Colonic mucosa (tissue), 4 donors: ENCODE measurements at regions not wholly inside any gene's neighbourhood (a gene's known extent, or its start where the extent isn't known, plus 50 kb on each side); places are given as distances from the start of the nearest gene placed in this dataset.

Experiments
- DNase-seq: peaks from one replicate; pipeline ENCODE4 v3.0.0-alpha.2; 2020
- H3K27ac ChIP-seq: fragments of 200-600 bp; one replicate; pipeline ENCODE4 v1.8.0; 2021
- H3K27me3 ChIP-seq: fragments of 200-600 bp; one replicate; pipeline ENCODE4 v1.8.0; 2021
- H3K36me3 ChIP-seq: fragments of 200-600 bp; one replicate; pipeline ENCODE4 v1.8.0; 2021
- H3K4me1 ChIP-seq: fragments of 200-600 bp; one replicate; pipeline ENCODE4 v1.8.0; 2021; ENCODE audit warnings: mild to moderate bottlenecking
- H3K4me3 ChIP-seq: fragments of 200-600 bp; one replicate; pipeline ENCODE4 v1.8.0; 2021
- H3K9ac ChIP-seq, 2 donors: one replicate each; pipeline ENCODE4 v1.7.0; 2013; ENCODE audit warnings: control low read depth in 2 of 2, low read depth in 2 of 2, low read length in 2 of 2
- H3K9me3 ChIP-seq: fragments of 200-600 bp; one replicate; pipeline ENCODE4 v1.8.0; 2021
- intact Hi-C: fragments of 100-400 bp; cut with DNase I; formaldehyde crosslinking; loops from one replicate; pipeline ENCODE4 v1.14.1; 2022
- TF ChIP-seq, protein P1 (sequence below): fragments of 200-600 bp; IDR thresholded peaks from one replicate; pipeline ENCODE4 v1.8.0; 2022; ENCODE audit warnings: antibody characterized with exemption, mild to moderate bottlenecking
- donor health status: healthy.
- donor health status: DM: no; HTN: no; CAD: no.
- donor health status: DM: no; HTN: no; CAD: no.

DNA sequence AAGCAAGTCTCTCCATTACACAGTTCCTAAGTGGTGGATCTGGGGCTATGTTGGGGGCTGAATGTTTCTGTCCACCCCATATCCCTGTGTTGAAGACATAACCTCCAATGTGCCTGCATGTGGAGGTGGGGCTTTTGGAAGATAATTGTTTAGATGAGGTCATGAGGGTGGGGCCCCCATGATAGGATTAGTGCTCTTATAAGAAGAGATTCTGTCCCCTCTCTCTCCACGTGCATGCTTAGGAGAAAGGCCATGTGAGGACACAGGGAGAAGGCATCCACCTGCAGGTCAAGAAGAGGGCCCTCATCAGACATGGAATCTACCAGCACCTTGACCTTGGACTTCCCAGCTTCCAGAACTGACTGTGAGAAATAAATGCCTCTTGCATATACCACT lies 231.0 kb upstream of the CHRNA7 start:
- no peak overlapping the region for H3K27ac ChIP-seq
- H3K9ac ChIP-seq: no peak overlapping the region
- H3K4me1 ChIP-seq: no peaks in the 10 kb centered on the region
- H3K27me3 ChIP-seq: no peaks in the 10 kb centered on the region
- no peaks in the 10 kb centered on the region for H3K36me3 ChIP-seq
- no peaks in the 10 kb centered on the region for H3K9me3 ChIP-seq
- intact Hi-C loops: no loop called here
- no peak overlapping the region for H3K4me3 ChIP-seq
- TF ChIP-seq, protein P1, sequence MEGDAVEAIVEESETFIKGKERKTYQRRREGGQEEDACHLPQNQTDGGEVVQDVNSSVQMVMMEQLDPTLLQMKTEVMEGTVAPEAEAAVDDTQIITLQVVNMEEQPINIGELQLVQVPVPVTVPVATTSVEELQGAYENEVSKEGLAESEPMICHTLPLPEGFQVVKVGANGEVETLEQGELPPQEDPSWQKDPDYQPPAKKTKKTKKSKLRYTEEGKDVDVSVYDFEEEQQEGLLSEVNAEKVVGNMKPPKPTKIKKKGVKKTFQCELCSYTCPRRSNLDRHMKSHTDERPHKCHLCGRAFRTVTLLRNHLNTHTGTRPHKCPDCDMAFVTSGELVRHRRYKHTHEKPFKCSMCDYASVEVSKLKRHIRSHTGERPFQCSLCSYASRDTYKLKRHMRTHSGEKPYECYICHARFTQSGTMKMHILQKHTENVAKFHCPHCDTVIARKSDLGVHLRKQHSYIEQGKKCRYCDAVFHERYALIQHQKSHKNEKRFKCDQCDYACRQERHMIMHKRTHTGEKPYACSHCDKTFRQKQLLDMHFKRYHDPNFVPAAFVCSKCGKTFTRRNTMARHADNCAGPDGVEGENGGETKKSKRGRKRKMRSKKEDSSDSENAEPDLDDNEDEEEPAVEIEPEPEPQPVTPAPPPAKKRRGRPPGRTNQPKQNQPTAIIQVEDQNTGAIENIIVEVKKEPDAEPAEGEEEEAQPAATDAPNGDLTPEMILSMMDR: no peak
- DNase-seq: no peak

DNA sequence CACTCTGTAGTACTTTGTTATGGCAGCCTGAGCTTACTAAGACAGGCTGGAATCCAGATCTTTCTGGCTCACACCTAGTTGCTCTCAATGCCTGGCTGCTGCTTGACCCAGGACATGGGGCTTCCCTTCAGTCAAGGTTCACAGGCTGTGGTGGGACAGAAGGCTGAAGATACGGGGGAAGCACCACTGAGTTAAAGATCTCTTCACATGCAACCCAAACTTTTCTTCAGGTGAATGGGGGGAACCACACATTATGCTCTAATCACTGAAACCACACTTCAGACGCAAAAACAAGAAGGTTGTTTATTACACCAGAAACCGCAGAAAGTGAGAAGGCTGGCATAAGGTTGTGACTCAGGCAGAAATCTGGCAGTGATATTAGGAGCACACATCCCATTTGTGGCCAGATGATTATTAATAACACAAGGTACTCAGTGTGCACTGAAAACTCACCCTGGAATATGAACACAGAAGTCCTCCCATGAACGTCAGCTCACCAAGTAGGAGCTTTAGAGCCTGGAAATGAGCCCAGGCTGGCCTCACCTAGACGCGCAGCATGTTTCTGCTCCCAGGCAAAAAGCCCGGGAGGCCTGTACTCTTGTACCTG lies 230.5 kb upstream of the CHRNA7 start:
- Histone ChIP-seq H3K4me3 (no peak overlapping the region), H3K4me1 (no peaks in the 10 kb centered on the region), H3K27me3 (no peaks in the 10 kb centered on the region), H3K9ac (no peak overlapping the region), H3K27ac (no peak overlapping the region), H3K36me3 (no peaks in the 10 kb centered on the region), H3K9me3 (no peaks in the 10 kb centered on the region)
- TF ChIP-seq, protein P1: no peak
- intact Hi-C loops: no loop called here
- DNase-seq: no peak

DNA sequence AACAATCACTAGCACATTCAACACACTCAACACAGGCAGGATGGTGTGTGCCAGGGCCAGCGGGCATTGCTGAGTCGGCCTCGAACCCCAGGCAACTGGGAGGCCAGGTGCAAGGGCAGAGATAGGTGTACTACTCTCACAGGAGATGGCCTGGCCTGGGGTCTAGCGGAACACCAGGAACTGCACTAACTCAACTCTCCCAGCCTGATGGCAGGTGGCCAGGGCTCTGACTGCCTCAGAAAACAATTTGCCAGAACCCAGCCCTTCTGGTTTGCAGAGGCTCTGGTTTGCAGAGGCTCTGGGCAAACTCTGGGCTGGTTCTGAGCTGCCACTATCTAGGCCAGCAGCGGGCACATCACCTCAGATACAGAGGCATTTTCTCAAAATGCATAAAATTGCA lies 229.2 kb upstream of the CHRNA7 start:
- no peak for DNase-seq
- Histone ChIP-seq H3K9ac (no peak overlapping the region), H3K4me3 (no peak overlapping the region), H3K4me1 (no peaks in the 10 kb centered on the region), H3K27ac (no peak overlapping the region), H3K9me3 (no peaks in the 10 kb centered on the region), H3K36me3 (no peaks in the 10 kb centered on the region), H3K27me3 (no peaks in the 10 kb centered on the region)
- intact Hi-C loops: no loop called here
- TF ChIP-seq, protein P1: no peak

DNA sequence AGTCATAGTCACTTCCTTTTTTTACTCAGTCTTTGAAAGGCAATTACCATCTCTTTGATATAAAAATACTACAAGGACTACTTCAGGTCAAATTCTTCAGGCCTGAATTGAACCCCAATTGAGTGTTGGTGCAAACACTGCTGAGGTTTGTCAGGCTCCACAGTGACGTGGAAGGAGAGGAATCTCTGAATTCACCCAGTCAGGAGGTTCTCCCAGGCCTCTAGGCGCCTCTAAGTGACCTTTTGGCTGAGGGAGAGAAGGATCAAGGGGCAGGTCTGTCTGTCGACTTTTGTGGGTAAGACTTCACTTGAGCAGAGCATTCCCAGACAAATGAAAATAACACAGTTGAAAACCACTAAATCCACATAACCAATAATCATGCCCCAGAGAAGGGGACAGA lies 227.6 kb upstream of the CHRNA7 start:
- no peaks in the 10 kb centered on the region for H3K9me3 ChIP-seq
- H3K27ac ChIP-seq: no peak overlapping the region
- TF ChIP-seq, protein P1: no peak
- intact Hi-C loops: no loop called here
- H3K36me3 ChIP-seq: no peaks in the 10 kb centered on the region
- no peak for DNase-seq
- no peaks in the 10 kb centered on the region for H3K27me3 ChIP-seq
- no peak overlapping the region for H3K4me3 ChIP-seq
- H3K9ac ChIP-seq: no peak overlapping the region
- no peaks in the 10 kb centered on the region for H3K4me1 ChIP-seq

DNA sequence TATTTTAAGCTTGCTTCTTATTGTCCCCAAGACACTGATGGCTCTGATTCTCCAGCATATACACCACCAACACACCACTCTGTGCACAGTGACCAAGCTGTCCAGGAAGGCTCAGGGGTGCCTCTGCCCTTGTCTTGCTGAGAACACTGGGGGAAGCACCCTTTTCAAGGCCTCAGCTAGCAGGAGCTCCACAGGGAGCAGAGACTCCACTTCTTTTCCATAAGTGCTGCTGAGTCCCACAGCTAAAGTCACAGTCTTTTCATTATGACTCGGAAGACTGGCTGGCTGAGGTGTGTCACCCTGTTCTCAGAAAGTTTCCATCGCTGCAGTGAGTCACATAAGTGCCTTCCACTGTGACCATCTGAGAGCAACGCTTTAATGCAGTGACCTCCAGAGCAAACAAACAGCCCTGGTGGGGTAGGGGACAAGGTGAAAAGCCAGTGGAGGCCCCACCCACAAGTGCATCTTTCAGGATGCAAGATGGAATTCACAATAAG lies 226.9 kb upstream of the CHRNA7 start:
- Histone ChIP-seq H3K9me3 (no peaks in the 10 kb centered on the region), H3K4me1 (no peaks in the 10 kb centered on the region), H3K27me3 (no peaks in the 10 kb centered on the region), H3K9ac (no peak overlapping the region), H3K4me3 (no peak overlapping the region), H3K27ac (no peak overlapping the region), H3K36me3 (no peaks in the 10 kb centered on the region)
- DNase-seq: no peak
- TF ChIP-seq, protein P1: no peak
- intact Hi-C loops: no loop called here
